HG02981 (cell line): ENCODE measurements at regions not wholly inside any gene's neighbourhood (a gene's known extent, or its start where the extent isn't known, plus 50 kb on each side); places are given as distances from the start of the nearest gene placed in this dataset.

ENCODE experiments used
- ATAC-seq: cut with Tn5 transposase; IDR thresholded peaks from one replicate; pipeline ENCODE4 v1.9.1; 2021; ENCODE audit warnings: mild to moderate bottlenecking, moderate library complexity; ENCODE audit not compliant: unreplicated experiment

DNA sequence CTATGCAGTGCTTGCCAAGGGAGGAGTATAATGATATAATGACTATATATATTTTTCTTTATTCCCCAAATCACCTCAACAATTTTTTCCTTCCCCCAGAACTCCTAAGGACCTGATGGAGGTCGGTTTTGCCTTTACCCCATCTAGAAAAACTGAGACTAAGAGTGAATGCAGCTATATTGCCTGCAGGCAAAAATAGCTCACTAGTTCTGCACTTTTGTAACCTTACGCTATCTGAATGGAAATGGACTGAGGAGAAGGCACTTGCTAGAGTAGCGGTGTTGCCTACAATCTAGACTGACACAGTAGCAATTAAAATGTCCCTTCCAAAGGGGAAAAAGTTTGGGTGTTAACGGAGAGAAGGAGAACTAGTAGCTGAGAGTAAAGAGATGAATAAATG, 379.5 kb upstream of the SEMA6D start:
- ATAC-seq, result no peak

DNA sequence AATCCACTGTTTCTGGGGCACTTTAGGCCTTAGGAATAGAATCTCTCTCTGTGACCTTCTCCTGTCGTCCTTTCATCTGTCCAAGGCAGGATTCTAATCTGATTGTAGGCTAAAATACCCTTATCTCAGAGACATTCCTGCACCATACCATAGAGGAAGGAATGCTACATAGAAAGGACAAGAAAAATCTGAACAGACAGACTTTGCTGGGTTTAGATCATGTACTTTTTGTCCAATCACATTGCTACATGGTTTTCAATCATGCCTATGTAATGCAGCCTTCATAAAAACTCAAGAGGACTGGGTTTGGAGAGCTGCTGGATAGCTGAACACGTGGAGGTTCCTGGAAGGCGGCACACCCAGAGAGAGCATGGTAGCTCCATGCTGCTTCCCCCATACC, 378.5 kb upstream of the SEMA6D start:
- ATAC-seq, result no peak

DNA sequence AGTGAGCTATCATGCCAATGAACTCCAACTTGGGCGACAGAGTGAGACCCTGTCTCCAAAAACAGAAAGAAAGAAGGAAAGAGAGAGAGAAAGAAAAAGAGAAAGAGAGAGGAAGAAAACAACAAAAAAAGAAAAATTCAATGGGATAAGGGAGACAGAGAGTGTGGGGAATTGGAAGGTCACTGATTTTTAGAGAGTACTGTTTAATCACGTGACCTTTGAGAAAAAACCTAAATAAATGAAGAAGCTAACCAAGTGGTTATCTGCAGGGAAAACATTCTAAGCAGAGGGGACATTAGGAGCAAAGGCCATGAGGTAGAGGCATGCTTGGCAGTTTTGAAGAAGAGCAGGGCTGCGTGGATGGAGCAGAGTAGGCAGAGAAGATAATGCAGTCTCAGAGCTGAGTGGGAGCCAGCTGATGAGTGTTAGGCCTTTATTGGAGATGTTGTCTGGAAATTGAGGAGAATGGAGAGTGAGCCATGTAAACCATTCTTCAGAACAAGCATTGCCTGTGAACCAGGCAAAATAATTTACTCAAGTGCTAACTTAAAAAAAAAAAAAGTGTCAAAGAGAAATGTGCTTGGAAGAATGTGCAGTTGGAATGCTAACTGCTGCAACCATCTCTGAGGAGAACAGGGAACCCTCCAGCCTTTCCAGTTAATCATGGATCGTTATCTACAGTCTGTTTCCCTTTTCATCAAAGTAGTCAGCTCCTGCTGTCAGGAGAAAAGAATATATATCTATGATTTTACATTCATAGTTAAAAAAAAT, 377.3 kb upstream of the SEMA6D start:
- ATAC-seq, result no peak

DNA sequence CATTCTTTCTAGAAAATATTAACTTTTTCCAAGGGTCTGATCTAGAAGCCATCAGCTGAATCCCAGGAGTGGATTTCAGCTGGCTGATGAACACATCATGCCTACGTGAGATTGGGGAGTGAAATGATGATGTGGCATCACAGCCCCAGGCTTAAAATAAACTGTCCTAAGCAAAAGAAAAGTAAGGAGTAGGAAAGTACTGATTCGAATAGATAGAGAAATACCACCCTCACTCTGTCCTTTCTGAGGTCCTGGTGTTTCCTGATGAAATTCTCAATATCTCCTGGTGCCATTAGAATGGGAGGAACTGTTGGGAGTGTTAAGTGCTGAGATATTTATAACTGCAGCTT, 376.8 kb upstream of the SEMA6D start:
- no peak for ATAC-seq

DNA sequence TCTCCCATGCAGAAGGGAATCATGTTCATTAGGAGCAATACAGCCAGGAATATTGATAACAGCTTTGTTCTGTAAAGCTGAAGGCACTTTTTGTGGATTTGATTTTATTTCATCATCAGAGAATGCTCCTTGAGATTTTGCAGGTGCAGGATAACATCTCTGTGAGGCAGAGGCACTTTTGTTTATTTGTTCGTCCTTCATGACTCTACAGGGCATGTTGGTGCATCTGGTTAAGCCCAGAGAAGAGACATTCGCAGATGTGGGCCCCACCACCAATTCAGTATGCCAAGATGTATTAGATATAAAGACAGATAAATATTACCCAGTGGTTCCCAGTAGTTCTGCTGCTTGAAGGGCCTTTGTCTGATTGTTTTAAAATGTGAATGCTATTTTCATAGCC, 368.1 kb upstream of the SEMA6D start:
- no peak for ATAC-seq

DNA sequence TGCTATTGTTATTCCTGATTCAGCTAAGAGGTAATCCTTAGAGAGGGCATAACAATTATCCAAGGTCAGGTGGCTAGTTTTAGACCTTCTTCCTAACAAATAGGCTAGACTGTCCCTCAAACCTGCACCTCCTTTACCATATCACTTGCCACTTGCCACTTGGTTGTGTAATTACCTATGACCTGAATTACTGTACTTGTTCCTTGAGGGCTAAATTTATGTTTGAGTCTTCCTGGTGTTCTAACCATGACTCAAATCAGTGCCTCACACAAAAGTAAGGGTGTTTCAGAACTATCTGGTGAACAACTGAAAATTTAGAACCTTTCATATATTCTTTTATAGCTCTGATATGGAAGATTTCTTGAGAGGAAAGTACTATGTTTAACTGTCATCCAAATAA, 365.8 kb upstream of the SEMA6D start:
- no peak for ATAC-seq

DNA sequence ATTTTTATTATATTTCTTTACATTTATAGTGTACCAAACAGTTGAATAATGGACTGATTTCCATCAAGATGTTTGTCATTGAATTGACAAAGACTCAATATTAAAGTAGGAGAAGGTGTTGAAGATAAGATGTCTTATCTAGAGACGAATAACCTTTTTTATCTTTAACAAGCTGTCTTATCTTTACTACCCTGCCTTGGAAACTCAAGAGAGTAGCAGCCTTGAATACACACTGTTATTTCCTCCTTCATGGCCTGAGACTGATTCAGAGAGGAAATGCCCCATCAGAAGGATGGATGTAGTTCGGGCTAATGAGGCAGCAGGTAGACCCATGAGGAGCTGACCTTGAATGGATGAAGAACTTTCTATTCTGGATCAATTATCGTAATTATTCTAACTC, 365.1 kb upstream of the SEMA6D start:
- ATAC-seq, result no peak

DNA sequence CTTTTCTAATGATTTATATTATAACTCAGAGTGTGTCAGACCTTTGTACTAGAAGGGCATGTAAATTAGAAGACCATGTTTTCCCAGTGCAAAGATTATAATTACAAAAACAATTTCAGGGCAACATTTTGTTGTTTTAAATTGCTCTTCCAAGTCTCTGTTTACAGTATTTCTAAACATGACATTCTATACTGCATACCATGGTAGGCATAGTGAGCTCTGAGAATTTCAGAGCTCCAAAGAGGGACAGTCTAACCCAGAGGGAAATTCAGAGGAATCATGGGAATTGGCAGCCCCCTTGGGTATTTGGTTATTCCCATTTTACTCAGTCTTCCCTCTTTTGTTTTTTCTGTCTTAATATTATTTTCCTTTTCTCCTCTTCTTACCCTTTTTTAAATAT, 361.5 kb upstream of the SEMA6D start:
- no peak for ATAC-seq

DNA sequence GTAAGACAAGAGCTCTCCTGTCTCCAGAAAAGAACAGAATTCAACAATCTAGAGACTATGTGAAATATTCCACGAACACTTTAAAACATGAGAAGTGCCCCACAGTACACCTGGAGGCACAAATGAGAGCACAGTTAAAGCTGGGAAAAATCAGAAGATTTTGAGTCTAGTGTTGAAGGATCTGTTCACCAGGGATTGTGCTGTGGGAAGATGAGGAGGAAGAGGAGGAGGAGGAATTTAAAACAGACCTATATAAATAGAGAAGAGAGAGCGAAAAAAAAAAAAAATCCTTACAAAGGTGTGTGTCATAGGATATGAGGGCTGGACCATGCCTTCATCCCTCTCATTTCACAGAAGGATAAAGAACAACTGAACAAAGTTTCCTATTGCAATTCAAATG, 361.0 kb upstream of the SEMA6D start:
- no peak for ATAC-seq

DNA sequence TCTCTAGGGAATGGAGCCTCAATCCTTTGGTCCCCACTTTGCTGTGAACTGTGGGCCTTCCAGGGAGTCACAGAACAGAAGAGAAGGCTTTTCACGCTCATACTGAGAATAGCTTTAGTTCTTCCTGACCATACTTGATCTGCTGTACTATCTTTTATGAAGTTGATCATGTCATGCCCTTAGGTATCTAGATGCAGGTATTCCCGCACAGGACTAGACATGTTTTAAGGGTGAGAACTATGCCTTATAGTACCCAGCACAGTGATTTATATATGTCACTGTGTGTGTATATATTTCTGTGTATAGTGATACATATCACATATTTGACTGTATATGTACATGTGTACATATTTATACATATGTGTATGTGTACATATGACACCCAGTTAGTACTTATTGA, 358.4 kb upstream of the SEMA6D start:
- no peak for ATAC-seq

DNA sequence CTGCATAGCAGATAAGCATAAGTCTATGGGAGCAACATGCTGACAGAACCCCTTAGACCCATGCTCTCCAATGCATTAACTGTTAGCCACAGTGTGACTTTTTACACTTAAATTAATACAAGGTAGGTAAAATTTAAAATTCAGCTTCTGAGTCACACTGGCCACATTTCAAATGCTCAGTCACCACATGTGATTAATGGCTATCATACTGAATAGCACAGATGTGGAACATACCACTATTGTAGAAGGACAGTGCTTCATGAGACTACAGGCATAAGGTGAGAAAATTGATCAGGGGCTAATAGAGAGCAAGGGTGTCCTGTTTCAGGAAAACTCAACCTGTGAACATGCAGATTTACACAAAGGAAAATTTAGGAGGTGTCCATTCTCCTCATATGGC, 357.0 kb upstream of the SEMA6D start:
- ATAC-seq, result no peak

DNA sequence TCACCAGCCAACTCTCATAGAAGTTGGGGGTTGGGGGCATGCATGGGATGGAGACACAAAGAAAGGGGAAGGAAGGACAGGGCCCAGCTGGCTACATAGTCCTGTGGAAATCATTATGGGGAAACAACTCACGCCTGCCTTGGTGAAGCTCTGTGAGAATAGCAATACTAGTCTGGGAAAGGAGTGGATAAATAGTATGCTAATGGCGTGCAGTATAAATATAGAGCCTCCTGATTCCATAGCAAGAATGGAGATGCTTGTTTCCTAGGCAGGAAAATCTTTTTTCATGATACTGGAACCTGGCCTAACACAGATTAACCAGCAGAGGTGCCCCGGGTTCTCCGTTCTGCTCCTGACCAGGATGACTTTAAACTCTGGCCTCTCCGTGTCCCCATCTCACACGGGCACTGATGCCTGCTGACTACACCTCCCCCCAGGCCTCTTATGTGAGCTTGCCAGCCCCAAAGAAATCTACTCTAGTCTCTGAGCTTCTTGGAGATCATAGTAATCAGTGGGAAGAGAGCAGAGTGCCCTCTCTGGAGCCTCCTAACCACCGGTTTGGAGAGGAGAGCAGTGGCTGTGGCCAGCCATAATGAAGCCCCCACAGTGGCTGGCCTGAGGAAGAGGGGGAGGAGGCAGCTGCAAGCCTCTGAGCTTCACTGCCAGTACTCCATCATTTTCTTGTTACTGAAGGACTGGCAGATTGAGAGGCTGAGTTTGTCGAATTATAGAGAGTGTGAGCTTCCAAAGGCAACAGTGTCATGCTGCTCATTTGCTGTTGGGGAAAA, 355.0 kb upstream of the SEMA6D start:
- no peak for ATAC-seq

DNA sequence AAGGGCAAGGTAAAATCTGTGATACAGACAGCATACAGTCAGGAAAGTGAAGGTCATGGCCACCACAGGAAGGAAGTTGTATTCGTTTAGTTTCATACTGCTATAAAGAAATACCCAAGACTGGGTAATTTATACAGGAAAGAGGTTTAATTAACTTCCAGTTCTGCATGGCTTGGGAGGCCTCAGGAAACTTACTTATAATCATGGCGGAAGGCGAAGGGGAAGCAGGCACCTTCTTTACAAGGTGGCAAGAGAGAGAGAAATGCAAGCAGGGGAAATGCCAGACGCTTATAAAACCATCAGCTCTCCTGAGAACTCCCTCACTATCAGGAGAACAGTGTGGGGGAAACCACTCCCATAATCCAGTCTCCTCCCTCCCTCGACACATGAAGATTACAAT, 353.7 kb upstream of the SEMA6D start:
- no peak for ATAC-seq

DNA sequence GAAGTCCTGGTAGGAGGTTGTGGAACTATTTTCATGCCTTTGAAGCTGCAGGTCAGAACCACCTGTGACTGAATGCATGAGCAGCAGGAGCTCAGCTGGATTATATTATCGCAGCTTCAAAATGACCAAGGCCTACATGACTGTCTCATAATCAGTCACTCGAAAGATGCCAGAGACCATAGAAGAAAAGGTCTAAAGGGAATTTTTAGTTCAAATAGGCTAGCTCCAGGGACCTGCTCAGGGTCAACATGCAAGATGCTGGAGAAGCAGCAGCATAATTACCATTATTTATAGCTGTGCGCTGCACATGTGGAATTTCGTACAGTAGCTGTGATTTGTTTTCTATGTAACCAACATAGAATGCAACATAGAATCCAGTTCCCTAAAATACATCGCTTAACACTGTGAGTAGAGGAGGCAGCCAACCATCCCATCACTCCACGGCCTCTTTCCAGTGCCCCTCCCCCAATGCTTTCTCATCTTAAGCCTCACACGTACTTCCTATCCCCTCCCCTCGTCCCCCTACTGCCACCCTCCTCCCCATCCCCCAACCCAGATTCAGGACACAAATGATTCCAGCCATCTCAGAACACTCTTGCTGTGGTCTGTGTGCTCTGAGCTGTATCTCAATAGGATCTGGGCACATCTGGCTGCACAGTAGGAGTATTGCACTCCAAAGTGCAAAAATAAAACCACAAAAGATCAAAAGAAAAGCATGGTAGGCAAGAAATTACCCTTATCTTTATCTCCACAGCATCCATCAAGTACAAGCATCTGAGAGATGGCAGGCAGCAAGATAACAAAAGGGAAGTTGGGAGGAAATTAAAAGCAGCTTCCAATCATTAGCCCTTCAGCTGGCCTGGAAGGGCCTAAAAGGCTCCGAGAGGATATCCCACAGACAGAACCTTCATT, 352.8 kb upstream of the SEMA6D start:
- ATAC-seq, result no peak

DNA sequence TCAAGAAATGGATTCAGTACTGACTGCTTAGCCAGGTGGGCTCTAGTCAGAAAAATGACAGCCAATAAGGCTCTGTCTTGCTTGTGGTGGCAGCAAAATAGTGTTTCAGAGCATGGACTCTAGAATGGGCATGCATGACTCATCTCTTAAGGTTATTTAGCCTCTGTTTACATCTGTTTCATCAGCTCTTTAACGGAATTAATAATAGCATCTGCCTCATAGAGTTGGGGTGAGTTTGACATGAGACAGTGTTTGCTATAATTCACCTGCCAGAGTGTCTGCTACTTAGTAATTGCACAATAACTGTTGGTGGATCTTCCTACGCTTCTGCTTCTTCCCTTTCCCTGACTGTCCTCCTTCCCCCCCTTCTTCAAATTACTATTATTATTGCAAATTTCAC, 350.4 kb upstream of the SEMA6D start:
- no peak for ATAC-seq

DNA sequence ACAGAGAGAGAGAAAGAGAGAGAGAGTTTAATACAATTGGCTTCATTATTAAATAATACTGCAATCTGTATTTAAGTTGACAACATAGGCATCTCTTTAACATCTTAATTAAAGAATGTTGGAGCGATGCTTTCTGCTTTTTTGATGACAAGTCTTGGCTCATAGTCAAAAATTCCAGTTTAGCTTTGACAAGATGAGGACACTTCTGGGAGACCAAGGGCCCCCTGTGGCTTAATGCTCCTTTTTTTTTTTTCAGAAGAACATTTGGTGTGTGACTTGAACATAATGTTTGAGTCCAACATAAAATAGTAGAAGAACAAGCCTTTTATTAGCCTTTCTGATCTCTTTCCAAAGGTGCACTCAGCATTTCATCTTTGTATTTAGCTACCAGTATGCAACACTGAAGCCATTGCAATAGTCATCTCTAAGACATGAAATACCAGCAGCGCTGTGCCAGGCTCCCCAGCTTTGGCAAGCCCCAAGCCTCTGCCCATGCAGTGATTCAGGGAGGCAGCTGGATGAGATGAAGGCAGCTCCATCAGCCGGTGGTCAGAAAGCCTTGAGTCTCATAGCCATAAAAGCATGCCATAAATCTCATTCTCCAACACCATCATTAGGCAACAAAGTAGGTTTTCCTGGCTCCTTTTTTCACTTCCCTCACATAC, 349.4 kb upstream of the SEMA6D start:
- no peak for ATAC-seq

DNA sequence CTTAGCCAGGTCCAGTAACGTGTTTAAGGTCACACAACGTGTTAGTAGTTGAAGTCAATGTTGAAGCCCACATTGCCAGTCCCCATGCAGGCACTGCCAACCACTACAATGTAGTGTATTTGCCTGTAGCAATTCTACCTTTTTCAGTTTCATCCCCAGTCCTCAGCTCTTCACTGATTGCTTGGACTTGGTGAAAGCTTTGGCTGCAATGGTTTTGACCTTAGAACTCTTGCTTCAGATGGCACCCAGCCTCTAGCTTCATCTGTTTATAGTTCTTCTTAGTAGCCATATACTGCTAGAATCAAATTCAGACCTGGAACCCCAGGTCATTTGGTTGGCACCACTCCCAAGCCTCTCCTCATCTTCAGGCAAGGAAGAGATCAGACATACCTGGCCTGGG, 345.4 kb upstream of the SEMA6D start:
- no peak for ATAC-seq

DNA sequence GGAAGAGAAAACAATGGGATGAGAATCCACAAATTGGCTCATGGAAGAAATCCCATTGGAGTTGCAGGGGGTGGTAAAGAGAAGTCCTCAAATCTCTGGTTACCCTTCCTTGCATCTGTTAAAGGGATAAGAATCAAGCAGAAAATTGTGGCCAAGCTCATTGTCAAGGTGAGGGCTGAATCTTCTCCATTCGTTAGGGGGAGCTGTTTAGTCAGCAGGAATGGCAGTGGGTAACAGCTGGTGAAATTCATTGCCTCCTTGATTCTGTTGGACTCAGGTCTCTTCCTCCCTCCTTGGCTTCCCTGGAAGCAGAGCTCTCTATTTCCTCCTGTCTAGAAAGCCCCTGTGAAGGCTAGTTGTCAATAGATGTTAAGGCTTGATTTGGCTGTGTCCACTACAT, 343.1 kb upstream of the SEMA6D start:
- ATAC-seq, result no peak

DNA sequence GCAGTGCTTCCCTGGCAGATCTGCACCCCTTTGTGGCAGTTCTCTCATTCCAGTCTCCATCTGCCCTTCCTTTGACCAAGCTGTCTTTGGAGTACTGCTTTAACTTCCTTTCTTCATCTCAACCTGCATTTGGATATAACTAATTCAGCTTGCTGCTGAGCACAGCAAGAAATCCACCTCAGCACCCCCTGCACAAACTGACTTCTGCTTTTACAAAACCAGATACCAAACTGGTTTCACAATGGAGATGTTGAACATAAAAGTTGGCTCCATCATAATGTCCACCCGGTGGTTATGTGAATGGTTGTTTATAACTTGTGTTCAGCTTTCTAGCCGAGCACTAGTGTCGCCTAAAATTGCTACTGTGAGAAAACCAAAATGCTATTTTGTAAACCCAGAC, 341.1 kb upstream of the SEMA6D start:
- no peak for ATAC-seq

DNA sequence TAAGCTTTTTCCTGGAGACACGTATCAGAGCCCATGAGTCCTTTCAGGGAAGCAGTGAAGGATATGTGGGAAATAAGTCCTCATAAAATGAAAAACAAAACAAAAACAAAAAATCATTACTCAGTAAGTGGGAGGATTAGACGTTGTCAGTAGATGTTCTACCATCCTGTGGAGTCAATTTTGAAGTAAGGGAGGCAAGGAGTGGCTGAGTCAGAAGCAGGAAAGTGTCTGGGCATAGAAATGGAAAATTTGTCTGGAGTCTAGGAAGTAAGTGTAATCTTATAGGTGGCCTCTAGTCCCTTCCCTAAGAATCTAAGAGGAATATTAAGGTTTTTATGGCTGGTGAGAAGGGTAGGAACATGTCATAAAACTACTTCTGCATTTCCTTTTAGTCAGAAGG, 339.8 kb upstream of the SEMA6D start:
- ATAC-seq, result no peak

DNA sequence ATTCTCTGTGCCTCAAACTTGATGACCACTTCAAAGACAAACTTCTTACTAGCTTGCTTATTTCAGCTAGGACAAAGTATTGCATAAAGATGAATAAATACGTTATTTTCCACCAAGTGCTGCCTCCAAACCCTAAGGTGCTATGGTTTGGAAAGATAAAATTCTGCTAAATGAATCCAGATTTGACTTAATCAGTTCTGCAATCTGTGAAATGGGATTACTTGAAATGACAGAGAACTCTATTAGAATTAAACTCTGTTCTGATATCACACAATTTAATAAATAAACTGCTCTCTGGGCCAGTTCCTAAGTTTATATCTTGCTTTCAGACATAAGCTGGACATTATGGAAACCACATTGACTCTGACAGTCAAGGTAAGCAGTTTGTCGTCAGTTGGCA, 338.8 kb upstream of the SEMA6D start:
- ATAC-seq, result no peak
